Adrenal gland (tissue), 5 donors: ENCODE measurements at regions not wholly inside any gene's neighbourhood (a gene's known extent, or its start where the extent isn't known, plus 50 kb on each side); places are given as distances from the start of the nearest gene placed in this dataset.
"Not testable (repeated sequence)": the region's sequence is repeated elsewhere in the genome, so short reads cannot be mapped to it uniquely, and the experiment has no call there.

Source experiments
- POLR2A ChIP-seq, 2 donors: fragments of 450-650 bp; IDR thresholded peaks; one replicate each; pipeline ENCODE4 v1.6.1; 2017; ENCODE audit warnings: antibody characterized with exemption in 2 of 2, mild to moderate bottlenecking in 2 of 2, moderate library complexity in 1 of 2
- TF ChIP-seq, protein P1 (sequence below), 6 experiments: fragments of 450-650 bp in 4 of 6; fragments of 200-600 bp in 2 of 6; sonication (generic) in 1 of 6; IDR thresholded peaks; 1 replicate in 5 of 6; 2 replicates in 1 of 6; pipeline versions ENCODE4 v1.5.1 to v1.8.0; 2016 to 2021; ENCODE audit warnings: antibody characterized with exemption in 6 of 6, mild to moderate bottlenecking in 2 of 6, moderate library complexity in 1 of 6
- donor health status: DM: no; HTN: no; CAD: no.

DNA sequence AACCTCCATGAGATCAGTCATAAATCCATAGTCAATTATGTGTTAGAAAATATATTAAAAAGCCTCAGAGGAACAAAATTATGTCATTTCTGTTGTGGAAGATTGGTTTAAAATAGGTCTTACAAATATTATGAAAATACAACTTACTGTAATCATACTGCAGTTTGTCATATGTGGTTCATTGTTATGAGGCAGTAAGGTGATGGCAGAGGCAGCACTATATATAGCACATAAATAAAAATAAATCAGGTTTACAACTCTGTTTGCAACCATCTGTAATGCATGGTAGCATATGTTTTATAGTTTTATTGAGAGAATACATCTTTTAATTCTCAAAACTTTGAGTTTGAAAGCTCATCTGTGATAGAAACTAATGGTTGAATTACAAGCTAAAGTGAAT, 651.4 kb downstream of the PCDH11X start:
- TF ChIP-seq, protein P1, sequence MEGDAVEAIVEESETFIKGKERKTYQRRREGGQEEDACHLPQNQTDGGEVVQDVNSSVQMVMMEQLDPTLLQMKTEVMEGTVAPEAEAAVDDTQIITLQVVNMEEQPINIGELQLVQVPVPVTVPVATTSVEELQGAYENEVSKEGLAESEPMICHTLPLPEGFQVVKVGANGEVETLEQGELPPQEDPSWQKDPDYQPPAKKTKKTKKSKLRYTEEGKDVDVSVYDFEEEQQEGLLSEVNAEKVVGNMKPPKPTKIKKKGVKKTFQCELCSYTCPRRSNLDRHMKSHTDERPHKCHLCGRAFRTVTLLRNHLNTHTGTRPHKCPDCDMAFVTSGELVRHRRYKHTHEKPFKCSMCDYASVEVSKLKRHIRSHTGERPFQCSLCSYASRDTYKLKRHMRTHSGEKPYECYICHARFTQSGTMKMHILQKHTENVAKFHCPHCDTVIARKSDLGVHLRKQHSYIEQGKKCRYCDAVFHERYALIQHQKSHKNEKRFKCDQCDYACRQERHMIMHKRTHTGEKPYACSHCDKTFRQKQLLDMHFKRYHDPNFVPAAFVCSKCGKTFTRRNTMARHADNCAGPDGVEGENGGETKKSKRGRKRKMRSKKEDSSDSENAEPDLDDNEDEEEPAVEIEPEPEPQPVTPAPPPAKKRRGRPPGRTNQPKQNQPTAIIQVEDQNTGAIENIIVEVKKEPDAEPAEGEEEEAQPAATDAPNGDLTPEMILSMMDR (IDR thresholded peaks at IDR 0.05): not testable (repeated sequence)
- TF ChIP-seq POLR2A (IDR thresholded peaks at IDR 0.05): not testable (repeated sequence)
